ENCODE measurements at regions not wholly inside any gene's neighbourhood (a gene's known extent, or its start where the extent isn't known, plus 50 kb on each side); places are given as distances from the start of the nearest gene placed in this dataset.

DNA sequence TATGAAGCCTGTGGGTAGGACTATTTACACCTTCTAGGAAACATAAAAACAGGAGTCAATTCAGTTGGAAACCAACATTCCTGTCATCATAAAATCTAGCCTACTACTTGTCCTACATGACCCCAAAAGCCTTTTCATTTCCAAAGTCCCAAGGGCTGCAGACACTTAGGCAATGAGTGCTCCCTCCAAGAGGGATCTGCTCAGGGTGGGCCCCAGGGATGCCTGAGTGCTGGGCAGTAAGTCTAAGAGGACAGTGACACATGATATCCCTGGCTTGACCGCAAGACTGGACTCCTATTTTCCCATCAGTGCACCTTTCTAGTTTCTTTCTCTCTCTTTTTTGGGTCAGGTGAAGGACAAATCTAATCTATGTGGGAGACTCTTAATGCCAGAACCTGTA lies 1101.3 kb downstream of the GRIK2 start:
- TF ChIP-seq CTCF (IDR thresholded peaks at IDR 0.05; ENCODE audit: insufficient read depth, low read length, poor library complexity, severe bottlenecking) = no peak
- no peak for TF ChIP-seq EZH2phosphoT487 (conservative IDR thresholded peaks at IDR 0.05; ENCODE audit: low read length)
